ENCODE measurements at regions not wholly inside any gene's neighbourhood (a gene's known extent, or its start where the extent isn't known, plus 50 kb on each side); places are given as distances from the start of the nearest gene placed in this dataset.

GRCh38 chr11:26891501-26891900, 102.4 kb upstream of the FIBIN start:
- DNase-seq (ENCODE audit: insufficient read length, low spot score) (no peak), FAIRE-seq (no peak)
- TF ChIP-seq, protein P1, sequence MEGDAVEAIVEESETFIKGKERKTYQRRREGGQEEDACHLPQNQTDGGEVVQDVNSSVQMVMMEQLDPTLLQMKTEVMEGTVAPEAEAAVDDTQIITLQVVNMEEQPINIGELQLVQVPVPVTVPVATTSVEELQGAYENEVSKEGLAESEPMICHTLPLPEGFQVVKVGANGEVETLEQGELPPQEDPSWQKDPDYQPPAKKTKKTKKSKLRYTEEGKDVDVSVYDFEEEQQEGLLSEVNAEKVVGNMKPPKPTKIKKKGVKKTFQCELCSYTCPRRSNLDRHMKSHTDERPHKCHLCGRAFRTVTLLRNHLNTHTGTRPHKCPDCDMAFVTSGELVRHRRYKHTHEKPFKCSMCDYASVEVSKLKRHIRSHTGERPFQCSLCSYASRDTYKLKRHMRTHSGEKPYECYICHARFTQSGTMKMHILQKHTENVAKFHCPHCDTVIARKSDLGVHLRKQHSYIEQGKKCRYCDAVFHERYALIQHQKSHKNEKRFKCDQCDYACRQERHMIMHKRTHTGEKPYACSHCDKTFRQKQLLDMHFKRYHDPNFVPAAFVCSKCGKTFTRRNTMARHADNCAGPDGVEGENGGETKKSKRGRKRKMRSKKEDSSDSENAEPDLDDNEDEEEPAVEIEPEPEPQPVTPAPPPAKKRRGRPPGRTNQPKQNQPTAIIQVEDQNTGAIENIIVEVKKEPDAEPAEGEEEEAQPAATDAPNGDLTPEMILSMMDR (IDR thresholded peaks at IDR 0.05; ENCODE audit: insufficient read depth, missing control alignments) = no peak

DNA sequence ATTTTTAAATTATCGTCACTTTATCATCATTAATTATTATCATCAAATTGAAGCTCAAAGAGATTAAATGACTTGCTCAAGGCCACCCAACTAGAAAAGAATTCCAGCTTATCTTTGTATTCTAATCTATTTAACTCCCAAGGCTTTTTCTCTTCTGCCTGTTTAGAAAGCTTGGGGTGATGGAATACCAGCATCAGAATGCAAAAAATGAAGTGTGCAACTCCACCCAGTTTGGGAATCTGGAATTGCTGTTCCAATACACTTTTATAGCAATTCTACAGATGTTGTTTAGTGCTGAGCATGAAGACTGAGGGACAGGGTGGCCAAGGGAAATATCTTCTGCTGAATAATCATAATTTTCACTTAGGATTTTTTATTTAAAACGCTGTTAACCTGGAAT, 97.2 kb upstream of the FIBIN start:
- FAIRE-seq = no peak

GRCh38 chr11:26898799-26899198, 95.1 kb upstream of the FIBIN start:
- DNase-seq (ENCODE audit: insufficient read length, low spot score) (no peak), FAIRE-seq (no peak)
- TF ChIP-seq, protein P1 (IDR thresholded peaks at IDR 0.05; ENCODE audit: insufficient read depth, missing control alignments) = no peak

More for the DNA sequence above, 97.2 kb upstream of the FIBIN start:
- DNase-seq (ENCODE audit: insufficient read length, low spot score) = no peak
- TF ChIP-seq, protein P1 (IDR thresholded peaks at IDR 0.05; ENCODE audit: insufficient read depth, missing control alignments) = no peak

DNA sequence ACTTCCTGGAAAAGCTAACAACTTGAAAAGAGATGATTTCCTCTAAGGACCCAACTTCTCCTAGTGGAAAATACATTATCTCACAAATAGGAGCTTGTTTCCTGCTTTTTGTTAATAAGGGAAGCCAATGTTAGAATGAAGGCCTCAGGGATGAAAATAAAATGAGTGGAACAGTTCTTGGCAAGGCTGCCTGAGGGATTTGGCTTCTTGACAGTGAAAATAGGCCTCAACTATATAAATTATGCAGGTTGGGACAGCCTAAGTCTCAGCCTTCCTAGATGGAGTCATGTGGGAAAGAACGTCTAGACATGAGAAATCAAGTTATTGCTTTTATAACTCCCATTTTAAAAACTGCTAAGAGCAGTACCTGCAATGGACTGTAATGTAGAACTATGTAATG, 92.8 kb upstream of the FIBIN start:
- TF ChIP-seq, protein P1 (IDR thresholded peaks at IDR 0.05; ENCODE audit: insufficient read depth, missing control alignments) = no peak
- FAIRE-seq (no peak), DNase-seq (ENCODE audit: insufficient read length, low spot score) (no peak)

GRCh38 chr11:26904132-26904531, 89.8 kb upstream of the FIBIN start:
- TF ChIP-seq, protein P1 (IDR thresholded peaks at IDR 0.05; ENCODE audit: insufficient read depth, missing control alignments) = no peak
- no peak for DNase-seq (ENCODE audit: insufficient read length, low spot score)
- no peak for FAIRE-seq

DNA sequence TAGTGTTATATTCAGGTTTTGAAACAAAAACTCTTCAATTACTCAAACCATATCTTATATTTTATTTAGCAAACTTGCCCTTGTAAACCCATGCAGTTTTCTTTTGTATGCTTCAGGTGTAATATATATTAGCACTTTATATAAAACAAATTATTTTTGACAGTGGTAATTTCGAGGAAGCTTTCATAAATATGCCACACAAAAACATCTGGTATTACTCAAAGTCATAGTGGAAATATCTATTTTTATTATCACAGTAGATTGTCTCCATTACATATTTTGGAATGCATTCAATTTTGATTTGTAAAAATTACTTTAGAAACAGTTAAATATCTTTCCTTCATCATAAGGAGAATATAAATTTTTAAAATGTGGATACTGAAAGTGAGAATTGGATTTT, 89.1 kb upstream of the FIBIN start:
- FAIRE-seq (no peak), DNase-seq (ENCODE audit: insufficient read length, low spot score) (no peak)
- TF ChIP-seq, protein P1 (IDR thresholded peaks at IDR 0.05; ENCODE audit: insufficient read depth, missing control alignments) = no peak

DNA sequence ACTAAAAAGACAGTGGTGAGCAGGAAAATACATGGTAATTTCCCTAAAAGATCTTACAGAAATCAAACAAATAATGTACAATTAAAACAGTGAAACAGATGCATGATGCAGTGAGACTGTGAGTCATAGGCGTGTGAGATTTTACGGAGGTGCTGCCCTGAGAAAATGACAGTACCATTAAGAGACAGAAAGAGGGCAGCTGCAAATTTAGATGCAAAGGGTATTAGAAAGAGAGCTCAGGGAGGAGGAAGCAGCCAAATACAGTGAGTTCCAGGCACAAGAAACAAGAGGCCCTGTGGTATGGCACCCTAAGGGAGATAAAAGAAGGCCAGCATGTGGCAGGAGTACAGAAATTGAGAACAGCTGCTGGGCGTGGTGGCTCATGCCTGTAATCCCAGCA, 88.5 kb upstream of the FIBIN start:
- FAIRE-seq (no peak), DNase-seq (ENCODE audit: insufficient read length, low spot score) (no peak)
- TF ChIP-seq, protein P1 (IDR thresholded peaks at IDR 0.05; ENCODE audit: insufficient read depth, missing control alignments) = no peak
